ENCODE measurements at regions not wholly inside any gene's neighbourhood (a gene's known extent, or its start where the extent isn't known, plus 50 kb on each side); places are given as distances from the start of the nearest gene placed in this dataset.

DNA sequence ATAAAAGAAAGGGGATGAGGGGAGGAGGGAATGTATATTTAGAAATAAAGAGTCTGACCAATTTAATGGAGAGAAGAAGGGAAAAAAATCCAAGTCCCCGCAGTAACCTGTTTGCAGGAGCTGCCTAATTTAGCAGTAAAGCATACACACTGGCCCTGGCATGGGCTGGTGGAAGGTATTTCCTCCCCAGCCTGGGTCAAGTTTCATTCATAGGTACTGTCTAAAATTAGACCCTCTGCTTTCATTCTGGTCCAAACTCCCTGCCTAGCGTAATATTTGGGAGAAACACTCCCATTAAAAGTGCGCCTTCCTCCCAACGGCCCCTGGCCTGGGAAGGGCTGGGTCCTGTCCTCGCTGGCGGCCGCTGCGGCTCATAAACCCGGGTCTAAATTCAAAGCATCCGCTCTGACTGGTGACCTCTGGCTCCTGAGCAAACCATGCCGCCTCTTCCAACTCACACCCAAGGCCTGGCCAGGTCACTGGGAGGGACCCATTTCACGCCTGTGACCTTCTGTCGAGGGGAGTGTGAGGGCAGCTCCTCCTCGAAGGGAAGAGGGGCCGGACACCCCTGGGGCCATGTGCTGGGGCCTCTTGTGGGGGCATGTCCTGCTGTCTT lies 123.2 kb downstream of the FGF18 start:
- no peak for TF ChIP-seq POLR2A (IDR thresholded peaks at IDR 0.05)
- TF ChIP-seq, protein P1, sequence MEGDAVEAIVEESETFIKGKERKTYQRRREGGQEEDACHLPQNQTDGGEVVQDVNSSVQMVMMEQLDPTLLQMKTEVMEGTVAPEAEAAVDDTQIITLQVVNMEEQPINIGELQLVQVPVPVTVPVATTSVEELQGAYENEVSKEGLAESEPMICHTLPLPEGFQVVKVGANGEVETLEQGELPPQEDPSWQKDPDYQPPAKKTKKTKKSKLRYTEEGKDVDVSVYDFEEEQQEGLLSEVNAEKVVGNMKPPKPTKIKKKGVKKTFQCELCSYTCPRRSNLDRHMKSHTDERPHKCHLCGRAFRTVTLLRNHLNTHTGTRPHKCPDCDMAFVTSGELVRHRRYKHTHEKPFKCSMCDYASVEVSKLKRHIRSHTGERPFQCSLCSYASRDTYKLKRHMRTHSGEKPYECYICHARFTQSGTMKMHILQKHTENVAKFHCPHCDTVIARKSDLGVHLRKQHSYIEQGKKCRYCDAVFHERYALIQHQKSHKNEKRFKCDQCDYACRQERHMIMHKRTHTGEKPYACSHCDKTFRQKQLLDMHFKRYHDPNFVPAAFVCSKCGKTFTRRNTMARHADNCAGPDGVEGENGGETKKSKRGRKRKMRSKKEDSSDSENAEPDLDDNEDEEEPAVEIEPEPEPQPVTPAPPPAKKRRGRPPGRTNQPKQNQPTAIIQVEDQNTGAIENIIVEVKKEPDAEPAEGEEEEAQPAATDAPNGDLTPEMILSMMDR (IDR thresholded peaks at IDR 0.05), result no peak

Measured in right lobe of liver (tissue), 4 donors.